ENCODE measurements at regions not wholly inside any gene's neighbourhood (a gene's known extent, or its start where the extent isn't known, plus 50 kb on each side); places are given as distances from the start of the nearest gene placed in this dataset.

- H4K20me1 ChIP-seq (ENCODE audit: insufficient read depth, low read length): no peaks in the 10 kb centered on the region
- no peak for TF ChIP-seq CTCF (IDR thresholded peaks at IDR 0.05; ENCODE audit: low read length)
- no peak for TF ChIP-seq EZH2 (IDR thresholded peaks at IDR 0.05; ENCODE audit: borderline replicate concordance, low read length)
- H3K9ac ChIP-seq (ENCODE audit: low read length): no peak overlapping the region
- H2AFZ ChIP-seq (ENCODE audit: low read length): no peak overlapping the region
- no peak overlapping the region for H3K4me3 ChIP-seq (ENCODE audit: low read depth, low read length, poor library complexity, severe bottlenecking)
- H3K36me3 ChIP-seq (ENCODE audit: insufficient read depth, low read length): no peaks in the 10 kb centered on the region
- H3K4me1 ChIP-seq (ENCODE audit: insufficient read depth, low read length, severe bottlenecking): no peaks in the 10 kb centered on the region
- H3K79me2 ChIP-seq (ENCODE audit: insufficient read depth, low read length): no peaks in the 10 kb centered on the region
- H3K27me3 ChIP-seq (ENCODE audit: insufficient read depth, low read length): no peaks in the 10 kb centered on the region
- H3K9me2 ChIP-seq (ENCODE audit: low read depth, low read length): no peaks in the 10 kb centered on the region
- no peaks in the 10 kb centered on the region for H3F3A ChIP-seq (ENCODE audit: insufficient read depth, low read length)
- H3K27ac ChIP-seq (ENCODE audit: low read depth, low read length, poor library complexity, severe bottlenecking): no peak overlapping the region
- no peak overlapping the region for H3K4me2 ChIP-seq (ENCODE audit: low read length)
- no peaks in the 10 kb centered on the region for H3K9me3 ChIP-seq (ENCODE audit: low read length)
These were observed 329.4 kb upstream of the TBX3 start for GRCh38 chr12:115013236-115013981.

- no peak for TF ChIP-seq EZH2 (IDR thresholded peaks at IDR 0.05; ENCODE audit: borderline replicate concordance, low read length)
- no peak for TF ChIP-seq CTCF (IDR thresholded peaks at IDR 0.05; ENCODE audit: low read length)
- H2AFZ ChIP-seq (ENCODE audit: low read length): no peak overlapping the region
- H3K27me3 ChIP-seq (ENCODE audit: insufficient read depth, low read length): no peaks in the 10 kb centered on the region
- no peaks in the 10 kb centered on the region for H3F3A ChIP-seq (ENCODE audit: insufficient read depth, low read length)
- no peaks in the 10 kb centered on the region for H3K36me3 ChIP-seq (ENCODE audit: insufficient read depth, low read length)
- H3K4me3 ChIP-seq (ENCODE audit: low read depth, low read length, poor library complexity, severe bottlenecking): no peak overlapping the region
- H3K4me2 ChIP-seq (ENCODE audit: low read length): no peak overlapping the region
- no peaks in the 10 kb centered on the region for H3K9me2 ChIP-seq (ENCODE audit: low read depth, low read length)
- no peaks in the 10 kb centered on the region for H3K9me3 ChIP-seq (ENCODE audit: low read length)
- H3K79me2 ChIP-seq (ENCODE audit: insufficient read depth, low read length): no peaks in the 10 kb centered on the region
- no peaks in the 10 kb centered on the region for H3K4me1 ChIP-seq (ENCODE audit: insufficient read depth, low read length, severe bottlenecking)
- H4K20me1 ChIP-seq (ENCODE audit: insufficient read depth, low read length): no peaks in the 10 kb centered on the region
- no peak overlapping the region for H3K27ac ChIP-seq (ENCODE audit: low read depth, low read length, poor library complexity, severe bottlenecking)
- no peak overlapping the region for H3K9ac ChIP-seq (ENCODE audit: low read length)
These were observed 328.9 kb upstream of the TBX3 start for GRCh38 chr12:115012861-115013235.

GRCh38 chr12:115011703-115012102 is 327.7 kb upstream of the TBX3 start:
- no peaks in the 10 kb centered on the region for H3K36me3 ChIP-seq (ENCODE audit: insufficient read depth, low read length)
- H3F3A ChIP-seq (ENCODE audit: insufficient read depth, low read length): no peaks in the 10 kb centered on the region
- no peak overlapping the region for H2AFZ ChIP-seq (ENCODE audit: low read length)
- H3K4me1 ChIP-seq (ENCODE audit: insufficient read depth, low read length, severe bottlenecking): no peaks in the 10 kb centered on the region
- H3K27me3 ChIP-seq (ENCODE audit: insufficient read depth, low read length): no peaks in the 10 kb centered on the region
- no peak overlapping the region for H3K4me2 ChIP-seq (ENCODE audit: low read length)
- H3K9ac ChIP-seq (ENCODE audit: low read length): no peak overlapping the region
- H3K27ac ChIP-seq (ENCODE audit: low read depth, low read length, poor library complexity, severe bottlenecking): no peak overlapping the region
- no peaks in the 10 kb centered on the region for H4K20me1 ChIP-seq (ENCODE audit: insufficient read depth, low read length)
- no peaks in the 10 kb centered on the region for H3K9me3 ChIP-seq (ENCODE audit: low read length)
- no peaks in the 10 kb centered on the region for H3K9me2 ChIP-seq (ENCODE audit: low read depth, low read length)
- TF ChIP-seq EZH2 (IDR thresholded peaks at IDR 0.05; ENCODE audit: borderline replicate concordance, low read length) (no peak), CTCF (IDR thresholded peaks at IDR 0.05; ENCODE audit: low read length) (no peak)
- H3K4me3 ChIP-seq (ENCODE audit: low read depth, low read length, poor library complexity, severe bottlenecking): no peak overlapping the region
- H3K79me2 ChIP-seq (ENCODE audit: insufficient read depth, low read length): no peaks in the 10 kb centered on the region

Data from OCI-LY1 (cell line).